Hepatocyte (in vitro differentiated cells): ENCODE measurements at regions not wholly inside any gene's neighbourhood (a gene's known extent, or its start where the extent isn't known, plus 50 kb on each side); places are given as distances from the start of the nearest gene placed in this dataset.

ENCODE experiments used
- DNase-seq: peaks from one replicate; pipeline ENCODE4 v3.0.0-alpha.2; 2016; ENCODE audit warnings: low spot score
- H2AFZ ChIP-seq: fragments of 200-600 bp; sonication (generic); 2 replicates; pipeline ENCODE4 v1.6.0; 2016; ENCODE audit warnings: antibody characterized with exemption, mild to moderate bottlenecking
- H3K27ac ChIP-seq: fragments of 200-600 bp; sonication (generic); 2 replicates; pipeline ENCODE4 v1.5.1; 2016; ENCODE audit warnings: mild to moderate bottlenecking
- H3K27me3 ChIP-seq: fragments of 200-600 bp; sonication (generic); 2 replicates; pipeline ENCODE4 v1.6.1; 2016
- H3K36me3 ChIP-seq: fragments of 200-600 bp; sonication (generic); replicated peaks from 2 replicates; pipeline ENCODE4 v1.5.1; 2016; ENCODE audit warnings: low read depth; ENCODE audit not compliant: insufficient read depth
- H3K4me1 ChIP-seq: fragments of 200-600 bp; sonication (generic); 2 replicates; pipeline ENCODE4 v1.5.1; 2016; ENCODE audit warnings: mild to moderate bottlenecking, moderate library complexity; ENCODE audit not compliant: insufficient read depth
- H3K4me2 ChIP-seq: fragments of 200-600 bp; sonication (generic); 2 replicates; pipeline ENCODE4 v1.6.0; 2016
- H3K4me3 ChIP-seq: fragments of 200-600 bp; sonication (generic); 2 replicates; pipeline ENCODE4 v1.5.1; 2016; ENCODE audit warnings: mild to moderate bottlenecking
- H3K79me2 ChIP-seq: fragments of 200-600 bp; sonication (generic); 2 replicates; pipeline ENCODE4 v1.6.0; 2017; ENCODE audit warnings: mild to moderate bottlenecking
- H3K9me2 ChIP-seq: fragments of 200-600 bp; sonication (generic); replicated peaks from 2 replicates; pipeline ENCODE4 v1.6.0; 2017; ENCODE audit warnings: mild to moderate bottlenecking; ENCODE audit not compliant: insufficient read depth
- H3K9me3 ChIP-seq: fragments of 200-600 bp; sonication (generic); 2 replicates; pipeline ENCODE4 v1.5.1; 2016; ENCODE audit warnings: low read depth, mild to moderate bottlenecking
- H4K20me1 ChIP-seq: fragments of 200-600 bp; sonication (generic); 2 replicates; pipeline ENCODE4 v1.6.0; 2016; ENCODE audit warnings: mild to moderate bottlenecking; ENCODE audit not compliant: insufficient read depth, poor library complexity, severe bottlenecking
- EZH2 ChIP-seq: fragments of 200-600 bp; sonication (generic); IDR thresholded peaks from 2 replicates; pipeline ENCODE4 v1.6.1; 2016; ENCODE audit warnings: antibody characterized with exemption, mild to moderate bottlenecking, borderline replicate concordance
- EZH2phosphoT487 ChIP-seq: fragments of 200-600 bp; sonication (generic); IDR thresholded peaks from one replicate; pipeline ENCODE4 v1.6.1; 2018; ENCODE audit warnings: antibody characterized with exemption, mild to moderate bottlenecking, low read depth, moderate library complexity; ENCODE audit not compliant: unreplicated experiment, severe bottlenecking
- WGBS: methylation state at CpG from one replicate; pipeline ENCODE4 v1.1.6; 2016; ENCODE audit warnings: low lambda C conversion rate; ENCODE audit errors: missing lambda C conversion rate; 5-methylcytosine and 5-hydroxymethylcytosine counted together
- TF ChIP-seq, protein P1 (sequence below): fragments of 200-600 bp; sonication (generic); IDR thresholded peaks from 2 replicates; pipeline ENCODE4 v1.5.1; 2016; ENCODE audit warnings: antibody characterized with exemption, mild to moderate bottlenecking; ENCODE audit not compliant: poor library complexity

- no peak overlapping the region for H3K4me2 ChIP-seq
- TF ChIP-seq EZH2phosphoT487 (no peak), EZH2 (no peak)
- TF ChIP-seq, protein P1, sequence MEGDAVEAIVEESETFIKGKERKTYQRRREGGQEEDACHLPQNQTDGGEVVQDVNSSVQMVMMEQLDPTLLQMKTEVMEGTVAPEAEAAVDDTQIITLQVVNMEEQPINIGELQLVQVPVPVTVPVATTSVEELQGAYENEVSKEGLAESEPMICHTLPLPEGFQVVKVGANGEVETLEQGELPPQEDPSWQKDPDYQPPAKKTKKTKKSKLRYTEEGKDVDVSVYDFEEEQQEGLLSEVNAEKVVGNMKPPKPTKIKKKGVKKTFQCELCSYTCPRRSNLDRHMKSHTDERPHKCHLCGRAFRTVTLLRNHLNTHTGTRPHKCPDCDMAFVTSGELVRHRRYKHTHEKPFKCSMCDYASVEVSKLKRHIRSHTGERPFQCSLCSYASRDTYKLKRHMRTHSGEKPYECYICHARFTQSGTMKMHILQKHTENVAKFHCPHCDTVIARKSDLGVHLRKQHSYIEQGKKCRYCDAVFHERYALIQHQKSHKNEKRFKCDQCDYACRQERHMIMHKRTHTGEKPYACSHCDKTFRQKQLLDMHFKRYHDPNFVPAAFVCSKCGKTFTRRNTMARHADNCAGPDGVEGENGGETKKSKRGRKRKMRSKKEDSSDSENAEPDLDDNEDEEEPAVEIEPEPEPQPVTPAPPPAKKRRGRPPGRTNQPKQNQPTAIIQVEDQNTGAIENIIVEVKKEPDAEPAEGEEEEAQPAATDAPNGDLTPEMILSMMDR, result no peak
- no peak for DNase-seq
- H3K9me3 ChIP-seq, result no peaks in the 10 kb centered on the region
- no peaks in the 10 kb centered on the region for H3K9me2 ChIP-seq
- H3K27ac ChIP-seq, result no peak overlapping the region
- no peaks in the 10 kb centered on the region for H4K20me1 ChIP-seq
- H3K79me2 ChIP-seq, result no peaks in the 10 kb centered on the region
- H2AFZ ChIP-seq, result no peak overlapping the region
- 93% methylated on average over 6 of the region's 6 CpGs for WGBS
- H3K4me3 ChIP-seq, result no peak overlapping the region
- H3K4me1 ChIP-seq, result no peaks in the 10 kb centered on the region
- no peaks in the 10 kb centered on the region for H3K27me3 ChIP-seq
- H3K36me3 ChIP-seq, result no peaks in the 10 kb centered on the region
Measured at GRCh38 chr4:18198653-18199052, 177.1 kb upstream of the LCORL start.

DNA sequence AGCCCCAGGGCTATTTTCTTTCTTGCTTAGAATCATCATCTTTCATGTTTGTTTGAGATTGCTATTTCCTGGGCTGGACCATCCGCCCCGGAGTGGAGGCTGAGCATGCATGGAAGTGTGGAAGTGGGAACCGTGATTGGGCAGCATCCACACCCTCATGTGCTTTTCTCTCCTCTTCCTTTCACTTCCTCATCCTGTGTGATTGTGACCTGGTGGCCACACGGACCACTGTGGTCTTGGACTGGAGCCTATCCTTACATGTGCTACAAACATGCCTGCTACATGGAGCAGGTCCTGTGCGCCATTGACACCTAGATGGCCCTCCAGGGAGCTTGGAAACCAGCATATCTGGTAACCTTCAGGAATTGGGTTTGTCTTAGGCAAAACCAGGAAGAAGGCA, 175.9 kb upstream of the LCORL start:
- Histone ChIP-seq H3K9me3 (no peaks in the 10 kb centered on the region), H4K20me1 (no peaks in the 10 kb centered on the region), H3K4me2 (no peak overlapping the region), H3K36me3 (no peaks in the 10 kb centered on the region), H3K27ac (no peak overlapping the region), H3K79me2 (no peaks in the 10 kb centered on the region), H2AFZ (no peak overlapping the region), H3K9me2 (no peaks in the 10 kb centered on the region), H3K27me3 (no peaks in the 10 kb centered on the region), H3K4me1 (no peaks in the 10 kb centered on the region), H3K4me3 (no peak overlapping the region)
- DNase-seq, result no peak
- no peak for TF ChIP-seq EZH2
- no peak for TF ChIP-seq EZH2phosphoT487
- 87% methylated on average over 5 of the region's 5 CpGs for WGBS

GRCh38 chr4:18194278-18194677, 172.7 kb upstream of the LCORL start:
- no peak for DNase-seq
- Histone ChIP-seq H3K9me3 (no peaks in the 10 kb centered on the region), H3K79me2 (no peaks in the 10 kb centered on the region), H3K27me3 (no peaks in the 10 kb centered on the region), H3K36me3 (no peaks in the 10 kb centered on the region), H3K9me2 (no peaks in the 10 kb centered on the region), H4K20me1 (no peaks in the 10 kb centered on the region), H3K4me2 (no peak overlapping the region), H3K4me1 (no peaks in the 10 kb centered on the region), H2AFZ (no peak overlapping the region), H3K27ac (no peak overlapping the region), H3K4me3 (no peak overlapping the region)
- WGBS, result 64% methylated on average over 6 of the region's 6 CpGs
- TF ChIP-seq EZH2, result no peak
- no peak for TF ChIP-seq EZH2phosphoT487
- TF ChIP-seq, protein P1, result no peak

DNA sequence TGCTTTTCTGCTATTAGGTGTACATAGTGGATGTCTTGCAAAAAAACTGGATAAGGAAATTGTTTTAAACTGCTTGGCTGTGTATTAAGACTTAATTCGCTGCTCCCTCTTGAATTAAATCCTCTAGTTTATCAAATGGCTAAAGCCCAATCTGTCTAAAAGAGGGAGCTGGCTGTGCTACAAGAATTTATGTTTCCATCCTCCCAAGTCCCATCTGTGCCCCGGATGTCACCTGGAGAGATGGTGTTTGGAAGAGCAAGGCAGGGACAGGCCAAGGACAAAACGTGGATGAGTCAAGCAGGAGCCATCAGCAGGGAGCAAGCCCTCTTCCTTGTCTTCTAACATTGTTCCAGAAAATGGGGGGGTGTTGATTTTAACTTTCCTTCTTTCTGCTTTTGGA, 171.3 kb upstream of the LCORL start:
- Histone ChIP-seq H3K9me2 (no peaks in the 10 kb centered on the region), H3K4me1 (no peaks in the 10 kb centered on the region), H3K9me3 (no peaks in the 10 kb centered on the region), H4K20me1 (no peaks in the 10 kb centered on the region), H3K4me3 (no peak overlapping the region), H3K27ac (no peak overlapping the region), H2AFZ (no peak overlapping the region), H3K4me2 (no peak overlapping the region), H3K36me3 (no peaks in the 10 kb centered on the region), H3K79me2 (no peaks in the 10 kb centered on the region), H3K27me3 (no peaks in the 10 kb centered on the region)
- 76% methylated on average over 3 of the region's 3 CpGs for WGBS
- TF ChIP-seq EZH2 (no peak), EZH2phosphoT487 (no peak)
- TF ChIP-seq, protein P1, result no peak
- no peak for DNase-seq
